ENCODE measurements at regions not wholly inside any gene's neighbourhood (a gene's known extent, or its start where the extent isn't known, plus 50 kb on each side); places are given as distances from the start of the nearest gene placed in this dataset.

DNA sequence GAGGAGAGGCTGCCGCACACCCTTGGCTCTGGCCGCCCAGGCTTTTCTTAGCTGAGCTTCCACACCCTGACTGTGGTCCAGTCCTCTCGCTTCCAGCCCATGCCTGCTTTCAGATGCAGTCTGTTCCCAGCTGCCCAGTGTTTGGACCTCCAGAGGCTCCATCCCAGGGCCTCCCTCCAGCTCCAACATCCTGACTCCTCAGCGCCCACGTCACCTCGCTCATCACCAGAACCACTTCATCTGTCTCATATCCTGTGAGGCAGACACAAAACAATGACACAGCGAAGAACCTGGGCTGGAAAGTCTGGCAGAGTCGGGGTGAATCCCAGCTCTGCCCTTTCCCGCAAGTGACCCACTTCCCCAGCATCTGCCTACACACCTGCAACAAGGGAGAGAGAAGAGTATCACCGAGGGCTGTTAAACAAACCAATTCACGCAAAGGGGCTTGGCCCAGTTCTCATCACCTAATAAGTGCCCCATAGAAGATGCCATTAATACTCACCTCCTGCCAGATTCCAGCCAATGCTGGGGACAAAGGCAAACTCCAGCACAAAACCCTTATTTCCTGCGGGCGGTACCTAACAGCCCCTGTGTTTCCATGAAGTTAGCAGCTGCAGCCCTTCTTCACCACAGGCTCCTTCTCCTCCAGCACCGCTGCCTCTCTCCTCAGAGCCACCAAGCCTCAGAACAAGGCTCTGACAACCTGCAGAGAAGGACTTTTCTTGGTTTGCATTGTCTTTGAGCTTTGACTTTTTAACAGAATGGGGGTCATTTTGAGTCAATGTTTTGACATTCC is 133.4 kb upstream of the CDH4 start:
- no peak for DNase-seq
- no peaks in the 10 kb centered on the region for H3K36me3 ChIP-seq
- H3K27ac ChIP-seq: no peak overlapping the region
- no peak overlapping the region for H3K4me3 ChIP-seq (ENCODE audit: low read depth, low read length)
- peaks cover 89% of the 10 kb centered on the region for H3K27me3 ChIP-seq (ENCODE audit: insufficient read depth, low read depth, severe bottlenecking)
- no peaks in the 10 kb centered on the region for H3K9me3 ChIP-seq (ENCODE audit: severe bottlenecking)
- TF ChIP-seq, protein P1, sequence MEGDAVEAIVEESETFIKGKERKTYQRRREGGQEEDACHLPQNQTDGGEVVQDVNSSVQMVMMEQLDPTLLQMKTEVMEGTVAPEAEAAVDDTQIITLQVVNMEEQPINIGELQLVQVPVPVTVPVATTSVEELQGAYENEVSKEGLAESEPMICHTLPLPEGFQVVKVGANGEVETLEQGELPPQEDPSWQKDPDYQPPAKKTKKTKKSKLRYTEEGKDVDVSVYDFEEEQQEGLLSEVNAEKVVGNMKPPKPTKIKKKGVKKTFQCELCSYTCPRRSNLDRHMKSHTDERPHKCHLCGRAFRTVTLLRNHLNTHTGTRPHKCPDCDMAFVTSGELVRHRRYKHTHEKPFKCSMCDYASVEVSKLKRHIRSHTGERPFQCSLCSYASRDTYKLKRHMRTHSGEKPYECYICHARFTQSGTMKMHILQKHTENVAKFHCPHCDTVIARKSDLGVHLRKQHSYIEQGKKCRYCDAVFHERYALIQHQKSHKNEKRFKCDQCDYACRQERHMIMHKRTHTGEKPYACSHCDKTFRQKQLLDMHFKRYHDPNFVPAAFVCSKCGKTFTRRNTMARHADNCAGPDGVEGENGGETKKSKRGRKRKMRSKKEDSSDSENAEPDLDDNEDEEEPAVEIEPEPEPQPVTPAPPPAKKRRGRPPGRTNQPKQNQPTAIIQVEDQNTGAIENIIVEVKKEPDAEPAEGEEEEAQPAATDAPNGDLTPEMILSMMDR (IDR thresholded peaks at IDR 0.05; ENCODE audit: low read depth, low read length): no peak

DNA sequence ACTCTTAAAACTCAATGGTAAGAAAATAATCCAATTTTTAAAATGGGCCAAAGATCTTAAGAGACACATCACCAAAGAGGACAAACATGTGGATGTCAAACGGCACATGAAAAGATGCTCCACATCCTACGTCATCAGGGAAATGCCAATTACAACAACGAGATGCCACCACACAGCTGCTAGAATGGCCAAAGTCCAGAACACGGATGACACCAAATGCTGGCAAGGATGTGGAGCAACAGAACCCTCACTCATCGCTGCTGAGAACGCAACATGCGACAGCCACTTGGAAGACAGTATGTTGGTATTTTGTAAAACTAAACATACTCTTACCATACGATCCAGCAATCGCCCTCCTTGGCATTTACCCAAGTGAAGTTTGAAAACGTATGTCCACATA is 132.8 kb upstream of the CDH4 start:
- H3K4me3 ChIP-seq (ENCODE audit: low read depth, low read length): no peak overlapping the region
- DNase-seq: no peak

DNA sequence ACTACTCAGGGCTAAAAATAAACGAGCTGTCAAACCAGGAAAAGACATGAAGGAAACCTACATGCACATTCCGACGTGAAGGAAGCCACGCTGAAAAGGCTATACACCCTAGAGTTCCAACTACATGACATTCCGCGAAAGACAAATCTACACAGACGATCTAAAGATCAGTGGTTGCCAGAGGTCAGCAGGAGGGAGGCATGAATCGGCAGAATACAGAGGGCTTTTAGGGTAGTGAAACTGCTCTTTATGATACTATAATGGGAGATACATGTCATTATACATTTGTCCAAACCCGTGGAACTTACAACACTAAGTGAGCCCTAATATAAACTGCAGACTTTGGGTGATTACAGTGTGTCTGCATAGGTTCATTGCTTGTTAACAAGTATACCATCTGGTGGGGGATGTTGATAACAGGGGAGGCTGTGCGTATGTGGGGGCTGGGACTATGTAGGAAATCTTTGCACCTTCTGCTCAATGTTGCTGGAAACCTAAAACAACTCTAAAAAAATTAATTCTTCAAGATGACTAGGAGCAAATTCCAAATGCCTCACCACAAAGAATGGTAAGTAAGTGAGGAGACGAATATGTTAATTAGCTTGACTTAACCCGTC is 132.2 kb upstream of the CDH4 start:
- Histone ChIP-seq H3K27me3 (ENCODE audit: insufficient read depth, low read depth, severe bottlenecking) (peaks cover 87% of the 10 kb centered on the region), H3K36me3 (no peaks in the 10 kb centered on the region), H3K4me3 (ENCODE audit: low read depth, low read length) (no peak overlapping the region), H3K9me3 (ENCODE audit: severe bottlenecking) (no peaks in the 10 kb centered on the region), H3K27ac (no peak overlapping the region)
- no peak for DNase-seq
- TF ChIP-seq, protein P1 (IDR thresholded peaks at IDR 0.05; ENCODE audit: low read depth, low read length): no peak

More for the DNA sequence above, 132.8 kb upstream of the CDH4 start:
- TF ChIP-seq, protein P1 (IDR thresholded peaks at IDR 0.05; ENCODE audit: low read depth, low read length): no peak
- peaks cover 89% of the 10 kb centered on the region for H3K27me3 ChIP-seq (ENCODE audit: insufficient read depth, low read depth, severe bottlenecking)
- no peak overlapping the region for H3K27ac ChIP-seq
- H3K9me3 ChIP-seq (ENCODE audit: severe bottlenecking): no peaks in the 10 kb centered on the region
- no peaks in the 10 kb centered on the region for H3K36me3 ChIP-seq

DNA sequence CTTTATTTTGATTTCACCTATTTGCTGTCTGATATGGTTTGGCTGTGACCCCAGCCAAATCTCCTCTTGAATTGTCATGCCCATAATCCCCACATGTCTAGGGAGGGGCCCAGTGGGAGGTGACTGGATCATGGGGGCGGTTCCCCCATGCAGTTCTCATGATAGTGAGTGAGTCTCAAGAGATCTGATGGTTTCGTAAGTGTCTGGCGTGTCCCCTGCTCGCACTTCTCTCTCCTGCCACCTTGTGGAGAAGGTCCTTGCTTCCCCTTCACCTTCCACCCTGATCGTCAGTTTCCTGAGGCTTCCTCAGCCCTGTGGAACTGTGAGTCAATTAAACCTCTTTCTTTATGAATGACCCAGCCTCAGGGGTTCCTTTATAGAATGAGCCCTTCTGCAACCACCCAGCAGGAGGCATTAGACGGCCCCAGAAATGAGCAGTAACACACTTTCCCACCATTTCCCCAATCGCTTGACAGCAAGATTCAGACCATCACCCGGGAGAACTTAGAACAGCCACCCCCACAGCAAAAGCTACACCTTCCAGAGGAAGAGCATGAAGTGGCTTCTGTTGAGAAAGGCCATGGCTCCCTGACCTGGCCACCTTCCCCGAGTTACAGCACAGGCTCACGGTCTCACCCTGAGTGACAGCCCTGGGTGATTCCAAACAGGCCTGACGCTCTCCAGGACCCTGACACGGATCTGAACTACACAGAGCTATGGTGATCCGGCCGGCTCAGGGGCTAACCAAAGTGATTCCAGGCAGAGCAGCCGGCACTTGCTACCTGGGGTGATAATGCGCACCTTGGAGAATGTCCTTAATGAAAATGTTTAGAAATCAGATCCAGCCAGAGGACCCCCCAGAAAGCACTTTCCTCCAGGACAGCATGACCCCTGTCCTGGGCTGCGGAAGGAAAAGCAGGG is 131.2 kb upstream of the CDH4 start:
- TF ChIP-seq, protein P1 (IDR thresholded peaks at IDR 0.05; ENCODE audit: low read depth, low read length): peak; percentile 63
- DNase-seq: peak; percentile 48
- H3K4me3 ChIP-seq (ENCODE audit: low read depth, low read length): no peak overlapping the region
- H3K27ac ChIP-seq: no peak overlapping the region
- no peaks in the 10 kb centered on the region for H3K36me3 ChIP-seq
- no peaks in the 10 kb centered on the region for H3K9me3 ChIP-seq (ENCODE audit: severe bottlenecking)
- H3K27me3 ChIP-seq (ENCODE audit: insufficient read depth, low read depth, severe bottlenecking): peaks cover 87% of the 10 kb centered on the region

DNA sequence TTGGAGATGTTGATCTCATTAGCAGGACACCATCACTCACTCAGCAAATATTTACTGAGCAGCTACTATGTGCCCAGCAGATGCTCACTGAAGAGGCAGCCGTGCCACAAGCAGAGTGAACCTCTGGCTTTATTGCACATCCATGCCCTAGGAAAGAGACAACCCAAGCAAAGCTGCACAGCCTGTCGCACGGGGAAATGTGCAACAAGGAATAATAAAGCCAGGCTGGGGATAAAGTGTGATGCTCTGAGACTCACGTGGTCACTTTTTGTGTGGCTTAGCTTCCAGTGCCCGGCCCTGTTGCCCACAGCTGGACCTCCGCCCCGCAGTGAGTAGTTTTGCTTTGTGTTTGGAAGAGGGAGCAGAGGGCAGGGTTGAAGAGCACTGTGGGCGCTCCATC is 130.4 kb upstream of the CDH4 start:
- H3K9me3 ChIP-seq (ENCODE audit: severe bottlenecking): no peaks in the 10 kb centered on the region
- TF ChIP-seq, protein P1 (IDR thresholded peaks at IDR 0.05; ENCODE audit: low read depth, low read length): no peak
- no peak overlapping the region for H3K4me3 ChIP-seq (ENCODE audit: low read depth, low read length)
- DNase-seq: no peak
- H3K27me3 ChIP-seq (ENCODE audit: insufficient read depth, low read depth, severe bottlenecking): peaks cover 85% of the 10 kb centered on the region
- H3K27ac ChIP-seq: no peak overlapping the region
- H3K36me3 ChIP-seq: no peaks in the 10 kb centered on the region

All from WERI-Rb-1 (cell line).